ENCODE measurements at regions not wholly inside any gene's neighbourhood (a gene's known extent, or its start where the extent isn't known, plus 50 kb on each side); places are given as distances from the start of the nearest gene placed in this dataset.

- TF ChIP-seq SALL2 (CRISPR knock-in tag; IDR thresholded peaks at IDR 0.05) = no peak
- TF ChIP-seq MNT (IDR thresholded peaks at IDR 0.05) = no peak
- no peak for TF ChIP-seq SRF (IDR thresholded peaks at IDR 0.05; ENCODE audit: low read depth, low read length)
Measured at GRCh38 chr11:119933584-119933983, 204.3 kb downstream of the TRIM29 start.

Data from HepG2 (cell line).